DOHH2 (cell line): ENCODE measurements at regions not wholly inside any gene's neighbourhood (a gene's known extent, or its start where the extent isn't known, plus 50 kb on each side); places are given as distances from the start of the nearest gene placed in this dataset.

Experiments
- EZH2phosphoT487 ChIP-seq: fragments of 200-600 bp; sonication (generic); IDR thresholded peaks from 2 replicates; pipeline ENCODE4 v1.6.1; 2017; ENCODE audit warnings: borderline replicate concordance, mild to moderate bottlenecking, antibody characterized with exemption, low read length, moderate library complexity, mixed read lengths
- TF ChIP-seq, protein P1 (sequence below): fragments of 200-600 bp; sonication (generic); IDR thresholded peaks from one replicate; pipeline ENCODE4 v1.5.1; 2014; ENCODE audit warnings: antibody characterized with exemption, mild to moderate bottlenecking, low read depth, low read length; ENCODE audit not compliant: poor library complexity, severe bottlenecking

DNA sequence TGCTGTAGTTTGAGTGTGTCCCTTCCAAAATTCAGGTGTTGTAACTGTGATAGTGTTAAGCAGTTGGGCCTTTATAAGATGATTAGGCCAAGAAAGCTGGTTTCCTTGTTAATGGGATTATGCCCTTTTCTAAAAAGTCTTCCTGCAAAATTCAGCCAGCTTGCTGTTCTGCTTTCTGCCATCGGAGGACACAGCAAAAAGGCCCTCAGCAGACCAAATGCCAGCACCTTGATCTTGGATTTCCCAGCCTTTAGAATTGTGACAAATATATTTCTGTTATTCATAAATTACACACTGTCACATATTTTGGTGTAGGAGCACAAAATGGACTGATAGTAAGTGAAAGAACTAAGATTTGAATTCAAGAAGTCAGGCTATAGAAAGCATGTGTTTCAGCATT, 203.2 kb downstream of the IZUMO3 start:
- TF ChIP-seq, protein P1, sequence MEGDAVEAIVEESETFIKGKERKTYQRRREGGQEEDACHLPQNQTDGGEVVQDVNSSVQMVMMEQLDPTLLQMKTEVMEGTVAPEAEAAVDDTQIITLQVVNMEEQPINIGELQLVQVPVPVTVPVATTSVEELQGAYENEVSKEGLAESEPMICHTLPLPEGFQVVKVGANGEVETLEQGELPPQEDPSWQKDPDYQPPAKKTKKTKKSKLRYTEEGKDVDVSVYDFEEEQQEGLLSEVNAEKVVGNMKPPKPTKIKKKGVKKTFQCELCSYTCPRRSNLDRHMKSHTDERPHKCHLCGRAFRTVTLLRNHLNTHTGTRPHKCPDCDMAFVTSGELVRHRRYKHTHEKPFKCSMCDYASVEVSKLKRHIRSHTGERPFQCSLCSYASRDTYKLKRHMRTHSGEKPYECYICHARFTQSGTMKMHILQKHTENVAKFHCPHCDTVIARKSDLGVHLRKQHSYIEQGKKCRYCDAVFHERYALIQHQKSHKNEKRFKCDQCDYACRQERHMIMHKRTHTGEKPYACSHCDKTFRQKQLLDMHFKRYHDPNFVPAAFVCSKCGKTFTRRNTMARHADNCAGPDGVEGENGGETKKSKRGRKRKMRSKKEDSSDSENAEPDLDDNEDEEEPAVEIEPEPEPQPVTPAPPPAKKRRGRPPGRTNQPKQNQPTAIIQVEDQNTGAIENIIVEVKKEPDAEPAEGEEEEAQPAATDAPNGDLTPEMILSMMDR: no peak
- no peak for TF ChIP-seq EZH2phosphoT487
